ENCODE measurements at regions not wholly inside any gene's neighbourhood (a gene's known extent, or its start where the extent isn't known, plus 50 kb on each side); places are given as distances from the start of the nearest gene placed in this dataset.

DNA sequence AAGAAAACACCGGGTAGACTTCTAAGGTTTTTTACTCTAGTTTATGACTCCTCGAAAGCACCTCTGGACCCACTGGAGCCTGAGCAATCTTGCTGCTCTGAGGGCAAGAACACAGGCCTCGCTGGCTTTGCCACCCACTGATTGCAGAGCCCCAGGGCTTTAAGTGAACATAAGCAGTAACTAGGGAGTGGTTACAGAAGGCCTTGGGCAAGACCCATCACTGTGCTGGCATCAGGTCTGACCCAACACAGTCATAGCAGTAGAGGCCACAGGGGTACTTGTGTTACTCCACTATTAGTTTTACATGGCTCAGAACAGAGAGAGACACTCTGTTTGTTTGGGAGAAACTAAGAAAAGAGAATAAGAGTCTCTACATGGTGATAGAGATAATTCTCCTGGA, 684.5 kb downstream of the FAM181B start:
- intact Hi-C loops (cut with micrococcal nuclease) = no loop called here
- Histone ChIP-seq H3K36me3 (ENCODE audit: control insufficient read depth in 2 of 2, extremely low read depth in 1 of 2, insufficient read depth in 2 of 2, low read length in 2 of 2) (no peaks in the 10 kb centered on the region), H3K27me3 (ENCODE audit: control insufficient read depth in 2 of 2, insufficient read depth in 2 of 2, low read length in 2 of 2) (no peaks in the 10 kb centered on the region), H3K27ac (ENCODE audit: insufficient read depth, low read depth, low read length) (no peak overlapping the region), H2AFZ (ENCODE audit: low read depth, low read length) (no peak overlapping the region), H3K9me3 (replicated peaks; ENCODE audit: control insufficient read depth, insufficient read depth, low read length) (no peaks in the 10 kb centered on the region), H3K9me1 (replicated peaks; ENCODE audit: control insufficient read depth, extremely low read depth, insufficient read depth, low read length) (no peaks in the 10 kb centered on the region), H3K4me1 (ENCODE audit: control insufficient read depth, extremely low read depth, insufficient read depth, low read length) (no peaks in the 10 kb centered on the region), H4K20me1 (replicated peaks; ENCODE audit: control insufficient read depth, extremely low read depth, insufficient read depth, low read length) (no peaks in the 10 kb centered on the region), H3K4me3 (replicated peaks in 1 of 3; ENCODE audit: insufficient read depth in 1 of 3, low read depth in 1 of 3, low read length in 3 of 3) (no peak overlapping the region), H3K9ac (replicated peaks; ENCODE audit: extremely low read depth, insufficient read depth, low read length) (no peak overlapping the region), H3K4me2 (ENCODE audit: insufficient read depth, low read length) (no peak overlapping the region), H3K79me2 (ENCODE audit: control insufficient read depth, insufficient read depth, low read length) (no peaks in the 10 kb centered on the region)
- TF ChIP-seq POLR2AphosphoS5 (IDR thresholded peaks at IDR 0.05; ENCODE audit: insufficient read depth, low read depth, low read length) (no peak), MYC (IDR thresholded peaks at IDR 0.05; ENCODE audit: low read depth, low read length) (no peak), POLR2A (IDR thresholded peaks at IDR 0.05; ENCODE audit: low read depth, low read length) (no peak), EZH2 (IDR thresholded peaks at IDR 0.05; ENCODE audit: borderline replicate concordance, low read depth, low read length, severe bottlenecking) (no peak), FOS (IDR thresholded peaks at IDR 0.05; ENCODE audit: borderline replicate concordance, insufficient read depth, low read length) (no peak), GATA2 (IDR thresholded peaks at IDR 0.05; ENCODE audit: insufficient read depth, insufficient read length, low read depth, low read length) (no peak), JUN (IDR thresholded peaks at IDR 0.05; ENCODE audit: borderline replicate concordance, insufficient read depth, insufficient read length, low read depth) (no peak)
- TF ChIP-seq, protein P1, sequence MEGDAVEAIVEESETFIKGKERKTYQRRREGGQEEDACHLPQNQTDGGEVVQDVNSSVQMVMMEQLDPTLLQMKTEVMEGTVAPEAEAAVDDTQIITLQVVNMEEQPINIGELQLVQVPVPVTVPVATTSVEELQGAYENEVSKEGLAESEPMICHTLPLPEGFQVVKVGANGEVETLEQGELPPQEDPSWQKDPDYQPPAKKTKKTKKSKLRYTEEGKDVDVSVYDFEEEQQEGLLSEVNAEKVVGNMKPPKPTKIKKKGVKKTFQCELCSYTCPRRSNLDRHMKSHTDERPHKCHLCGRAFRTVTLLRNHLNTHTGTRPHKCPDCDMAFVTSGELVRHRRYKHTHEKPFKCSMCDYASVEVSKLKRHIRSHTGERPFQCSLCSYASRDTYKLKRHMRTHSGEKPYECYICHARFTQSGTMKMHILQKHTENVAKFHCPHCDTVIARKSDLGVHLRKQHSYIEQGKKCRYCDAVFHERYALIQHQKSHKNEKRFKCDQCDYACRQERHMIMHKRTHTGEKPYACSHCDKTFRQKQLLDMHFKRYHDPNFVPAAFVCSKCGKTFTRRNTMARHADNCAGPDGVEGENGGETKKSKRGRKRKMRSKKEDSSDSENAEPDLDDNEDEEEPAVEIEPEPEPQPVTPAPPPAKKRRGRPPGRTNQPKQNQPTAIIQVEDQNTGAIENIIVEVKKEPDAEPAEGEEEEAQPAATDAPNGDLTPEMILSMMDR (IDR thresholded peaks at IDR 0.05; ENCODE audit: extremely low read depth in 1 of 2, insufficient read depth in 1 of 2, low read depth in 1 of 2, low read length in 2 of 2) = no peak
- TF ChIP-seq, protein P2, sequence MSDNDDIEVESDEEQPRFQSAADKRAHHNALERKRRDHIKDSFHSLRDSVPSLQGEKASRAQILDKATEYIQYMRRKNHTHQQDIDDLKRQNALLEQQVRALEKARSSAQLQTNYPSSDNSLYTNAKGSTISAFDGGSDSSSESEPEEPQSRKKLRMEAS (IDR thresholded peaks at IDR 0.05; ENCODE audit: insufficient read depth, insufficient read length) = no peak
- BruUV-seq (replicated peaks) = no TSS peak
- DNase-seq (ENCODE audit: low read depth, low spot score) (no peak), FAIRE-seq (no peak)
- dilution Hi-C loops (cut with MboI; ENCODE audit: extremely low pct_ligation_motif_present, low sequenced_read_pairs) = no loop called here
- CTCF ChIA-PET = no interaction called here
- POLR2A ChIA-PET = no interaction called here
